ENCODE measurements at regions not wholly inside any gene's neighbourhood (a gene's known extent, or its start where the extent isn't known, plus 50 kb on each side); places are given as distances from the start of the nearest gene placed in this dataset.

GRCh38 chr13:78787190-78787589 lies 128.2 kb upstream of the OBI1 start:
- H3K4me3 ChIP-seq (ENCODE audit: low read depth, low read length), result no peak overlapping the region
- DNase-seq (ENCODE audit: low read depth), result no peak
- no peak for TF ChIP-seq CTCF (IDR thresholded peaks at IDR 0.05; ENCODE audit: insufficient read depth, low read depth, low read length)

GRCh38 chr13:78786459-78786858 lies 127.5 kb upstream of the OBI1 start:
- no peak for TF ChIP-seq CTCF (IDR thresholded peaks at IDR 0.05; ENCODE audit: insufficient read depth, low read depth, low read length)
- H3K4me3 ChIP-seq (ENCODE audit: low read depth, low read length), result no peak overlapping the region
- DNase-seq (ENCODE audit: low read depth), result no peak

- H3K4me3 ChIP-seq (ENCODE audit: low read depth, low read length), result no peak overlapping the region
- no peak for TF ChIP-seq CTCF (IDR thresholded peaks at IDR 0.05; ENCODE audit: insufficient read depth, low read depth, low read length)
- no peak for DNase-seq (ENCODE audit: low read depth)
Measured at GRCh38 chr13:78785764-78786163, 126.8 kb upstream of the OBI1 start.

- no peak for TF ChIP-seq CTCF (IDR thresholded peaks at IDR 0.05; ENCODE audit: insufficient read depth, low read depth, low read length)
- DNase-seq (ENCODE audit: low read depth), result no peak
- no peak overlapping the region for H3K4me3 ChIP-seq (ENCODE audit: low read depth, low read length)
Measured at GRCh38 chr13:78784014-78784750, 125.2 kb upstream of the OBI1 start.

GRCh38 chr13:78780708-78781107 lies 121.8 kb upstream of the OBI1 start:
- no peak overlapping the region for H3K4me3 ChIP-seq (ENCODE audit: low read depth, low read length)
- no peak for TF ChIP-seq CTCF (IDR thresholded peaks at IDR 0.05; ENCODE audit: insufficient read depth, low read depth, low read length)
- no peak for DNase-seq (ENCODE audit: low read depth)

- DNase-seq (ENCODE audit: low read depth), result no peak
- no peak for TF ChIP-seq CTCF (IDR thresholded peaks at IDR 0.05; ENCODE audit: insufficient read depth, low read depth, low read length)
- no peak overlapping the region for H3K4me3 ChIP-seq (ENCODE audit: low read depth, low read length)
Measured at GRCh38 chr13:78779608-78780007, 120.7 kb upstream of the OBI1 start.

- TF ChIP-seq CTCF (IDR thresholded peaks at IDR 0.05; ENCODE audit: insufficient read depth, low read depth, low read length), result no peak
- no peak overlapping the region for H3K4me3 ChIP-seq (ENCODE audit: low read depth, low read length)
- no peak for DNase-seq (ENCODE audit: low read depth)
Measured at GRCh38 chr13:78777976-78778375, 119.0 kb upstream of the OBI1 start.

Data from fibroblast of villous mesenchyme (primary cell).